ENCODE measurements at regions not wholly inside any gene's neighbourhood (a gene's known extent, or its start where the extent isn't known, plus 50 kb on each side); places are given as distances from the start of the nearest gene placed in this dataset.

GRCh38 chr13:84640691-84641090 is 758.4 kb upstream of the SLITRK1 start:
- TF ChIP-seq CTCF (IDR thresholded peaks at IDR 0.05) (no peak), POLR2AphosphoS5 (IDR thresholded peaks at IDR 0.05) (no peak), POLR2A (IDR thresholded peaks at IDR 0.05) (no peak), EP300 (IDR thresholded peaks at IDR 0.05) (no peak)
